B cell (primary cell): ENCODE measurements at regions not wholly inside any gene's neighbourhood (a gene's known extent, or its start where the extent isn't known, plus 50 kb on each side); places are given as distances from the start of the nearest gene placed in this dataset.

Source experiments
- ATAC-seq: fragments of 200-7000 bp; cut with Tn5 transposase; one replicate; pipeline ENCODE4 v1.10.0; 2021; ENCODE audit warnings: low read depth, mild to moderate bottlenecking, moderate number of reproducible peaks, moderate library complexity
- CTCF ChIA-PET: fragments of 350-600 bp; sonication (Branson Sonifier 250); formaldehyde crosslinking; loops from one replicate; lab custom pipeline; 2021; ENCODE audit warnings: antibody characterized with exemption, inconsistent platforms; lab: Charles Lee
- POLR2A ChIA-PET: fragments of 350-600 bp; sonication (Branson Sonifier 250); formaldehyde crosslinking; loops from one replicate; lab custom pipeline; 2021; ENCODE audit warnings: antibody characterized with exemption; lab: Charles Lee
- DNase-seq: peaks from one replicate; pipeline ENCODE4 v3.0.0; 2013
- H2AFZ ChIP-seq: 2 replicates; pipeline ENCODE4 v1.6.1; 2012; ENCODE audit warnings: mild to moderate bottlenecking, low read depth, low read length; ENCODE audit not compliant: insufficient read depth, poor library complexity, severe bottlenecking
- H3K27ac ChIP-seq, 2 donors: 1 replicate in 1 of 2; 2 replicates in 1 of 2; pipeline ENCODE4 v1.5.1; 2012 to 2013; ENCODE audit warnings: low read length in 2 of 2, mild to moderate bottlenecking in 2 of 2, moderate library complexity in 1 of 2
- H3K27me3 ChIP-seq, 4 experiments: fragments of 200-600 bp in 1 of 4; sonication (generic) in 1 of 4; replicated peaks in 1 of 4; 1 replicate in 2 of 4; 2 replicates in 2 of 4; pipeline versions ENCODE4 v1.6.1 to v1.7.0; 2013 to 2016; ENCODE audit warnings: low read length in 3 of 4, mild to moderate bottlenecking in 2 of 4, mixed read lengths in 1 of 4, moderate library complexity in 1 of 4; ENCODE audit not compliant: insufficient read depth in 4 of 4, control insufficient read depth in 3 of 4; ENCODE audit errors: control extremely low read depth in 1 of 4
- H3K36me3 ChIP-seq, 2 experiments: replicated peaks in 1 of 2; 1 replicate in 1 of 2; 2 replicates in 1 of 2; pipeline versions ENCODE4 v1.6.1 to v1.7.1; 2013; ENCODE audit warnings: low read length in 1 of 2; ENCODE audit not compliant: insufficient read depth in 2 of 2, control insufficient read depth in 1 of 2; ENCODE audit errors: control extremely low read depth in 1 of 2, extremely low read depth in 1 of 2
- H3K4me1 ChIP-seq, 2 donors: fragments of 200-600 bp in 1 of 2; sonication (generic) in 1 of 2; 1 replicate in 1 of 2; 2 replicates in 1 of 2; pipeline versions ENCODE4 v1.5.1 to v1.6.1; 2013 to 2017; ENCODE audit warnings: low read length in 2 of 2; ENCODE audit not compliant: control insufficient read depth in 2 of 2, insufficient read depth in 2 of 2
- H3K4me2 ChIP-seq: replicated peaks from 2 replicates; pipeline ENCODE3; 2012; ENCODE audit warnings: mild to moderate bottlenecking, low read depth, low read length; ENCODE audit not compliant: poor library complexity, severe bottlenecking
- H3K4me3 ChIP-seq, 5 experiments: fragments of 200-600 bp in 1 of 5; sonication (generic) in 1 of 5; 1 replicate in 3 of 5; 2 replicates in 2 of 5; pipeline versions ENCODE4 v1.5.1 to v1.7.0; 2011 to 2016; ENCODE audit warnings: low read length in 4 of 5, mild to moderate bottlenecking in 4 of 5, low read depth in 2 of 5, control low read depth in 1 of 5, moderate library complexity in 1 of 5; ENCODE audit not compliant: insufficient read depth in 1 of 5; ENCODE audit errors: control extremely low read depth in 1 of 5, extremely low read depth in 1 of 5
- H3K79me2 ChIP-seq: fragments of 200-600 bp; sonication (generic); one replicate; pipeline ENCODE4 v1.6.0; 2016; ENCODE audit warnings: low read length; ENCODE audit not compliant: control insufficient read depth, insufficient read depth
- H3K9ac ChIP-seq: fragments of 200-600 bp; sonication (generic); 2 replicates; pipeline ENCODE4 v1.6.1; 2017; ENCODE audit warnings: mild to moderate bottlenecking, low read length, moderate library complexity
- H3K9me3 ChIP-seq, 3 donors: one replicate each; pipeline versions ENCODE4 v1.6.1 to v1.7.1; 2013; ENCODE audit warnings: low read length in 2 of 3; ENCODE audit not compliant: control insufficient read depth in 2 of 3, insufficient read depth in 1 of 3; ENCODE audit errors: control extremely low read depth in 1 of 3
- H4K20me1 ChIP-seq: 2 replicates; pipeline ENCODE4 v1.6.0; 2012; ENCODE audit warnings: mild to moderate bottlenecking, low read length; ENCODE audit not compliant: insufficient read depth, control insufficient read depth, poor library complexity, severe bottlenecking
- H3K27ac Mint-ChIP-seq: one replicate; pipeline ENCODE4 v1.8.0; 2021; ENCODE audit warnings: mixed read lengths
- H3K27me3 Mint-ChIP-seq: one replicate; pipeline ENCODE4 v1.8.0; 2021; ENCODE audit warnings: mixed read lengths
- H3K4me1 Mint-ChIP-seq: one replicate; pipeline ENCODE4 v1.8.0; 2021; ENCODE audit warnings: mixed read lengths
- H3K4me3 Mint-ChIP-seq: one replicate; pipeline ENCODE4 v1.8.0; 2021; ENCODE audit warnings: mixed read lengths
- H3K9me3 Mint-ChIP-seq: one replicate; pipeline ENCODE4 v1.8.0; 2022; ENCODE audit warnings: mixed read lengths; ENCODE audit not compliant: insufficient read depth
- EZH2 ChIP-seq: IDR thresholded peaks from 2 replicates; pipeline ENCODE4 v1.6.1; 2012; ENCODE audit warnings: borderline replicate concordance, low read depth, mild to moderate bottlenecking, moderate library complexity, low read length; ENCODE audit not compliant: insufficient read depth, poor library complexity, severe bottlenecking
- intact Hi-C: fragments of 100-400 bp; cut with micrococcal nuclease; formaldehyde crosslinking; loops from one replicate; pipeline ENCODE4 v1.10.0; 2022
- TF ChIP-seq, protein P1 (sequence below): fragments of 200-600 bp; IDR thresholded peaks from one replicate; pipeline ENCODE4 v1.8.0; 2022; ENCODE audit warnings: antibody characterized with exemption, mild to moderate bottlenecking

DNA sequence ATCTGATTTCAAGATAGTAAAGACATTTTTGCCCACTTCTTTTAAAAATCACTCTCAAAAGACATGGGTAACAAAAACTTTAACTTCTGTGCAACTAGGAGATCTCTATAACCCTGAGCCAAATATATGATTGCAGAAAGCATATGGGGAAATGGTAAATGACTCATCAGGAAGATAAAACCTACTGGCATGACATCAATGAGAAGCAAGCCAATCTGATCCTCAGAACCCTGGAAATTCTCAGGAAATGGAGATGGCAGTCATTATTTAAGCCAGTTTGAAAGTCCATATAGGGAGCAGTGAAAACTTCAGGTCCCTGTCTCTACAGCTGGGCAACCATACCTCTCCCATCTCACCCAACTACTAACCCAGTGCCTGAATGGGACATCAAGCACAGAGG is 249.7 kb upstream of the NREP start:
- DNase-seq = no peak

DNA sequence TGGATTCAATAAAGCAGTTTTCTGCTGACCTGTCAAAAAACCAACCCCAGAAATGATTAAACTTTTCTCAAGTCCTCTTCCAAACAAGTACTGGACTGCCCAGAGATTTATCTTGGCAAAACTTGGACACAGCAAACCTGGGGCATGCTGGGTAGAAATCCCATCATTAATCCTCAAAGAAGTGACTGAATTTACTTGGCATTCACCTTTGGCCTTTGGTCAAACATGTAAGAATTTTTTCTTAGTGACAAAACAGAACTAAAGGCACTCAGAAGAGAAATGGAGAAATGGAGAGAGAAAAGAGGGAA is 248.6 kb upstream of the NREP start:
- Histone ChIP-seq H4K20me1 (no peaks in the 10 kb centered on the region), H3K4me3 (no peak overlapping the region), H3K4me1 (no peaks in the 10 kb centered on the region), H3K27ac (no peak overlapping the region), H3K79me2 (no peaks in the 10 kb centered on the region), H3K4me2 (no peak overlapping the region), H2AFZ (no peak overlapping the region), H3K9ac (no peak overlapping the region), H3K9me3 (no peaks in the 10 kb centered on the region), H3K36me3 (no peaks in the 10 kb centered on the region), H3K27me3 (no peaks in the 10 kb centered on the region)
- H3K4me1 Mint-ChIP-seq = no peaks in the 10 kb centered on the region
- CTCF ChIA-PET = no interaction called here
- H3K9me3 Mint-ChIP-seq = no peaks in the 10 kb centered on the region
- DNase-seq = no peak
- intact Hi-C loops = no loop called here
- H3K4me3 Mint-ChIP-seq = no peak overlapping the region
- no peak for TF ChIP-seq EZH2
- TF ChIP-seq, protein P1, sequence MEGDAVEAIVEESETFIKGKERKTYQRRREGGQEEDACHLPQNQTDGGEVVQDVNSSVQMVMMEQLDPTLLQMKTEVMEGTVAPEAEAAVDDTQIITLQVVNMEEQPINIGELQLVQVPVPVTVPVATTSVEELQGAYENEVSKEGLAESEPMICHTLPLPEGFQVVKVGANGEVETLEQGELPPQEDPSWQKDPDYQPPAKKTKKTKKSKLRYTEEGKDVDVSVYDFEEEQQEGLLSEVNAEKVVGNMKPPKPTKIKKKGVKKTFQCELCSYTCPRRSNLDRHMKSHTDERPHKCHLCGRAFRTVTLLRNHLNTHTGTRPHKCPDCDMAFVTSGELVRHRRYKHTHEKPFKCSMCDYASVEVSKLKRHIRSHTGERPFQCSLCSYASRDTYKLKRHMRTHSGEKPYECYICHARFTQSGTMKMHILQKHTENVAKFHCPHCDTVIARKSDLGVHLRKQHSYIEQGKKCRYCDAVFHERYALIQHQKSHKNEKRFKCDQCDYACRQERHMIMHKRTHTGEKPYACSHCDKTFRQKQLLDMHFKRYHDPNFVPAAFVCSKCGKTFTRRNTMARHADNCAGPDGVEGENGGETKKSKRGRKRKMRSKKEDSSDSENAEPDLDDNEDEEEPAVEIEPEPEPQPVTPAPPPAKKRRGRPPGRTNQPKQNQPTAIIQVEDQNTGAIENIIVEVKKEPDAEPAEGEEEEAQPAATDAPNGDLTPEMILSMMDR = no peak
- no peak overlapping the region for H3K27ac Mint-ChIP-seq
- H3K27me3 Mint-ChIP-seq = peaks cover 6% of the 10 kb centered on the region
- no peak for ATAC-seq
- POLR2A ChIA-PET = no interaction called here

More for the DNA sequence above, 249.7 kb upstream of the NREP start:
- no peaks in the 10 kb centered on the region for H3K4me1 ChIP-seq
- H3K4me2 ChIP-seq = no peak overlapping the region
- intact Hi-C loops = no loop called here
- no peaks in the 10 kb centered on the region for H3K9me3 Mint-ChIP-seq
- H3K4me3 Mint-ChIP-seq = no peak overlapping the region
- ATAC-seq = no peak
- TF ChIP-seq, protein P1 = no peak
- TF ChIP-seq EZH2 = no peak
- no peaks in the 10 kb centered on the region for H3K79me2 ChIP-seq
- H3K27me3 ChIP-seq = no peaks in the 10 kb centered on the region
- no peaks in the 10 kb centered on the region for H3K9me3 ChIP-seq
- H4K20me1 ChIP-seq = no peaks in the 10 kb centered on the region
- H2AFZ ChIP-seq = no peak overlapping the region
- no peak overlapping the region for H3K9ac ChIP-seq
- no peak overlapping the region for H3K27ac Mint-ChIP-seq
- ChIA-PET CTCF (no interaction called here), POLR2A (no interaction called here)
- no peak overlapping the region for H3K4me3 ChIP-seq
- peaks cover 8% of the 10 kb centered on the region for H3K27me3 Mint-ChIP-seq
- no peak overlapping the region for H3K27ac ChIP-seq
- H3K36me3 ChIP-seq = no peaks in the 10 kb centered on the region
- no peaks in the 10 kb centered on the region for H3K4me1 Mint-ChIP-seq
